Epidermal melanocyte (primary cell): ENCODE measurements at regions not wholly inside any gene's neighbourhood (a gene's known extent, or its start where the extent isn't known, plus 50 kb on each side); places are given as distances from the start of the nearest gene placed in this dataset.
"Not testable (repeated sequence)": the region's sequence is repeated elsewhere in the genome, so short reads cannot be mapped to it uniquely, and the experiment has no call there.

Source experiments
- DNase-seq: peaks from one replicate; pipeline ENCODE4 v3.0.0; 2011; ENCODE audit warnings: low spot score; ENCODE audit not compliant: insufficient read length

DNA sequence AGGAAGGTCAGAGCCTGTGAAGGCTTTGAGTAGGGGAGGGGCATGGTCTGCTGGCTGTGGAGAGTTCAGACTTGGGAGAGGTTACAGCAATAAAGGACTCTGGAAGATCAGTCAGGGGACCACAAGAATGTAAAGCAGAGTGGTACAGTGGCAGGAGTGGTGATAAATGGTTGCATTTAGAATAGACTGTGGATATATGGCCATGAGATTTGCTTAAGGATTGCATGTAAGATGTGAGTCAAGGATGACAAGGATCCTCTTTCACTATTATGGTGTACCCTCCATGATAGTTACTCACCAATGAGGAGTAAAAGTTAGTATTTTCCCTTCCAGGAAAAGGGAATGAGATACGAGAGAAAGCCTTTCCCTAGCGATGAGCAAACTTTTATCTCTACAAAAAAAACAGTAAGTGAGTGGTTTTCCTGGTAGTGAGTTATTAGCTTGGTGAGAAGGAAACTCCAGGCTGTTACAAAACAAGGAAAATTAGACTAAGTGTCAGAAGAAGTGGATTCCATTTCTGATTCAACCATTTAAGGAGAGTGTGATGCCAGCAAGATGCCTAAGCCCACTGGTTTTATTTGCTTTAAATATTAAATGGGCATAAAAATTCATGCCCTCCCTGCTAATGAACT, 818.0 kb upstream of the ACVR2A start:
- DNase-seq = no peak

DNA sequence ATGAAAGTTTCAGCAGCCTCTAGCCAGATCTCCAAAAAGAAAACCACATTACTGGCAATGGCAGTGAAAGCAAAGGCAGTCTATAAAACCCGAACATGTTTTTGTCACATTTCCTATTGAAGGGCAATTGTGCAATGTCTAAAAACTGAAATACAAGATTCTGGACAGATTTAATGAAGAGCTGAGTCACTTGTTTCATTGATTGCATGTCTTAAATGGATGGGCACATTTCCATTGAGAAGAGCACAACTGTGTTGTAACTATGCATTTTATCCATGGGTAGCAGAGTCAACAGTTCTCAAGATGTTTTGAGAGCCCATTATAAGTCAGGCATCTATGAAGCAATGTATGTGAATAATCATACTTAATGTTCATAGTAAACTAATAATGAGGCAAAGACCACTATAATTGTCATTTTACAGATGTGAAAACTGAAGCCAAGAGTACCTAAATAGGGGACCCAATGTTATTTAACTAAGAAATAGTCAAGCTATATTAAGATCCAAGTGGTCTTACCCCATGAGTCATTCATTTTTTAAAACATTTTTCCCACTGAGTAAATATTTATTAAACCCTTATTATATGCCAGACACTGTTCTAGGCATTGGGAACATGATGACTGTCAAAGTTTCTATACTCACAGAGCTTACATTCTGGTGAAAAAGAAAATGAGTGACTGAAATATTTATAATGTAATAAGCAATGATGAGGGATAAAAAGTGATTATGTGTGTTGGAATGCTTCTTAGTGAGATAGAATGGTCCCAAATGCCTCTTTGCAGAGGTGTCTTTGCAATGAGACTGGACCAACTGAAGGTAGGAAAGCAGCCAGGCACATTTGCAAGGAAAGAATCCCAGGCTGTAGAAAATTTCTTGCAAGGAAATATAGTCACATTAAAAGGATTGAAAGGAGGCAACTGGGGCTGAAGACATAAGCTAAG, 818.9 kb upstream of the ACVR2A start:
- no peak for DNase-seq

- DNase-seq = no peak
These were observed 825.5 kb upstream of the ACVR2A start for GRCh38 chr2:147019311-147019710.

DNA sequence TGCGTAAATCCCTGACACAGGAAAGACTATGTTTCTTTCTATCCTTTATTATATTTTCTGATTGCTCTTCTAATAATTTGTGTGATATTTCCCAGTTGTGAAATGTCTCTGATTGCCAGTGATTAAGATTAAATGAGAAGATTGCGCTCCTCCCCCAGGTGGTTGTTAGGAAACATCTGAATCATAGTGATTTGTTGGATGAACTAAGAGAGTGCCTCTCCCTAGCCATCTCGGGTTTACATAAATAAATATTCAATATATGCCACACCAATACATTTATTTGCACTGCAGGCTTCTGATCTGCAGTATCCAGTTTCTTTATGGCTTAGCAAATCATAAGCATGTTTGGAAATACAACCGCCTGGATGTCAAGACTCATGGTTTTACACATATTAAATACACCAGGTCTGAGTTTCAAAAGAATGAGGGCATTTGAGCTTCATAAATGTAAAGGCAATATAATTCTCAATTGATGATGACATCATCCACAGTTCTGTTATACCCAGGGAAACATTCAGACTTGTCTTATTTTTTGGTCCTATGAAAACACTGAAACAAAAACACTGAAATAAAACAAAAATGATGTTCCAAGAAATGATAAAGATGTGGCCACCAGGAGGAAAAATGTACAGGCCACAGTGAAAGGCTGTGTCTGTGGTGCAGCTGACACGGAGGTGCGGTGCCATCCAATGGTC, 826.7 kb upstream of the ACVR2A start:
- no peak for DNase-seq

GRCh38 chr2:147016181-147016580, 828.6 kb upstream of the ACVR2A start:
- DNase-seq = no peak

- DNase-seq = no peak
These were observed 829.2 kb upstream of the ACVR2A start for GRCh38 chr2:147015591-147015990.

DNA sequence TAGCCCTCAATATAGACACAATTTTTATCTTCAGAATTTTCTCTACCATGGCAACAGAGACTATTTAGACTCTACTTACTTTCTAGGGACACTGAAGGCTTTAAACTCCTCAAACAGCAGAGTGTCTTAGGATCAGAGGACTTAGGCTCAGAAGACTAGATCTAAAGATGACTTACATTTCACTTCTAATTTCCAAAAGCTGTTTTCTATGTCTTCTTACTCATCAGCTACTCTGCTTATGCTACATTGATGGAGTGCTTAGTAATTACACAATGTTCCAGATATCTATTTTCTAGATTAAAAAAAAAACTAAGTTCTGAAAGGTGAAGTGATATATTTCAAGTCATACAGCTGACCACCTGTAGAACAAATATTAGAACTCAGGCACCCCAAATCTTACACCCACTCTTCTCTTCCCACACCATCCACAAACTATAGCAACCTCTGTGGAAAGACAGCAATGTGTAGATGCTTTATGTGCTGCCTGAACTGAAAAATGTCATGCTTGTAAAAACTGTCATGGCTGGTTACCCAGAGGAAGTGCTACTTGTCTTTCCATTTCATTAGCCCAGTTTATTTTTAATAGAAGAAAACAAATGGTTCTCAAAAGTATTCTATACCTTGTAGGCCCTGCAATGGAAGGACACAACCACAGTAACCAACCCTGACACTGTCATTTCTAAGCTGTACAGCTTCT, 831.0 kb upstream of the ACVR2A start:
- no peak for DNase-seq

- no peak for DNase-seq
These were observed 836.3 kb upstream of the ACVR2A start for GRCh38 chr2:147008481-147008880.

GRCh38 chr2:147006736-147007141, 838.1 kb upstream of the ACVR2A start:
- DNase-seq = no peak

DNA sequence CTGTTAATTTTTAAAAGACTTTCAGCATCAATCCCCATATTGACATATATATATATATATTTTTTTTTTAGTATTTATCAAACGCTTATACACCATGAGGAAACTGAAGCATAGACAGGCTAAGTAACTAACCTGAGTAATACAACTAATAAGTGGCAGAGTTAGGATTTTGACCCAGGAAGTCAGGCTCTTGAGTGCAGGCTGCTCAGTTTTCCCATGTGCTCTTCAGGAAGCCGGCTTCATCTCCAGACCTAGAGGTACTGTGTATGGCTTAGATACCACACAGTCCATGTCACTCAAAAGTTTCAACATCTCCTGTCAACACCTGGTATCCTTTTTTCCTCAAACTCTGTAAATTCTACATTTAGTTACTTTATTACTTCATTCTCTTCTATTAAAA, 841.7 kb upstream of the ACVR2A start:
- no peak for DNase-seq

DNA sequence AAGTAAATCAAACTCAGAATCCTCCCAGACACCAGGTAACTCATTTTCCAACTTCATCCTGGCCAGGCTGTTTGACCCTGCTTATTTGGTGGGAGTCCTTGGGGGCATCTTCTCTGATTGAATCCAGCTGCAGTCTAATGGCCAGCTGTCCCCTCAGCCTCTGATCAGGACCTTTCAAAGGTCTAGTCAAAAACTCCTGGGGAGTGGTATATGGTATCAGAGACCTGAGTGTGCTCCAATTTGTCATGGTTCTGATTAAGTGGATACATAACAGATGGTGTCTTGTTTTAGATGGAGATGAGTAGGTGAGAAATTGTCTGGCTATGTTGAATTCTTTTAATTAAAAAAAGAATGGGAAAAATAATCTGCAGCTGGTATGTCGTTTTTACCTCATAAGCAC, 842.6 kb upstream of the ACVR2A start:
- no peak for DNase-seq

- DNase-seq = no peak
These were observed 843.8 kb upstream of the ACVR2A start for GRCh38 chr2:147001061-147001460.

- not testable (repeated sequence) for DNase-seq
These were observed 844.7 kb upstream of the ACVR2A start for GRCh38 chr2:147000151-147000550.

- no peak for DNase-seq
These were observed 846.9 kb upstream of the ACVR2A start for GRCh38 chr2:146997945-146998344.

DNA sequence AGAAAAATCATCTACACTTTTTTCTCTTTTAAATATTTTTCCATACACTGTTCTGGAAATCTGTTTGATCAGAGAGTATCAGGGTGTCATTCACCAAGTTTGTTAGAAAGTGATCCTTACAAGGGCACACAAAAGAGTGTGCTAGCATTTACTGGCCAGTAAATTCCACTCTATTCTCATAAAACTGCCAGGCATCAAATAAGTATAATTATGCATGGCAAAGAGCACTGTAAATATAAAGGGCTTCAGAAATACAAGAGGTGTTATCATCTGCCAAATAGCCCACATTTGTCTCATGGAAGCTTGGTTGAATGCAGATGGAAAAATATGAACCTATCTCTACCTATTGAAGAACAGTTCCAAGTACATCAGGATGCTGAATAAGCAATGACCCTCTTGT, 847.3 kb upstream of the ACVR2A start:
- no peak for DNase-seq

DNA sequence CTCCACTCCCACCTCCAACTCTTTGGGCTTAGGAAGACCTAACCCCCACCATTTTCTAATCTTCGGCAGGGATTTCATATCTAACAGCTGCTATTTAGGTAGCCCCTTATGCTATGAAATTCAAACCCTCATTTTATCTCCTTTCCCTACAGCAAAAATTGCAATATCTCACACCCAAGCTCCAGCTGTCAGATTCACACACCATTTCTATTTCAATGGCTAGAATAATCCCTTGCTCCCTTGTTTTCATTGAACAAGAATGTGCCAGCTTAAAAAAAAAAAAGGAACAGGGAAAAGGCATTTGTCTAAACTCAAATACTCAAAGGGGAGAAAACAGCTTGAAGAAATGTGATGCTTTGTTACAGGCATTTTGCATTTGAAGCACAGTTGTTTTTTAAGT, 850.6 kb upstream of the ACVR2A start:
- DNase-seq = no peak

GRCh38 chr2:146992466-146992865, 852.4 kb upstream of the ACVR2A start:
- no peak for DNase-seq

DNA sequence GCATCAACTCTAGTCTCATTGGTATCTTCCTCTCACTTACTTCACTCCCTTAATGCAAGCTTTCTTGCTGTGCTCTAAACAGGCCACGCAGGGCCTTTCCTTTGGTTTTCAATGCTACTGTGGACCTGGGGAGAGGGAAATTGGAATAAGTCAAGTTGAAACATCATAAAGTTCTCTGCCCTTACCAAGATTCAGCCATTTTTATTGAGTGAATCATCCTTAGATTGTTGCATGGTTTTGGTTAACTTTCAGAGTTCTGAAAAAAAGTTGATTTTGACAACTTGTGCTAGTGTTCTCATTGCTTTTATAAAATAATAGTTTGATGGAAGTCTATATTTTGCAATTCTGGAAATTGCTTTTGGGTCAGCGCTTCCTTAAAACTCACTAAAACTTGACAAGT, 852.8 kb upstream of the ACVR2A start:
- DNase-seq = no peak

DNA sequence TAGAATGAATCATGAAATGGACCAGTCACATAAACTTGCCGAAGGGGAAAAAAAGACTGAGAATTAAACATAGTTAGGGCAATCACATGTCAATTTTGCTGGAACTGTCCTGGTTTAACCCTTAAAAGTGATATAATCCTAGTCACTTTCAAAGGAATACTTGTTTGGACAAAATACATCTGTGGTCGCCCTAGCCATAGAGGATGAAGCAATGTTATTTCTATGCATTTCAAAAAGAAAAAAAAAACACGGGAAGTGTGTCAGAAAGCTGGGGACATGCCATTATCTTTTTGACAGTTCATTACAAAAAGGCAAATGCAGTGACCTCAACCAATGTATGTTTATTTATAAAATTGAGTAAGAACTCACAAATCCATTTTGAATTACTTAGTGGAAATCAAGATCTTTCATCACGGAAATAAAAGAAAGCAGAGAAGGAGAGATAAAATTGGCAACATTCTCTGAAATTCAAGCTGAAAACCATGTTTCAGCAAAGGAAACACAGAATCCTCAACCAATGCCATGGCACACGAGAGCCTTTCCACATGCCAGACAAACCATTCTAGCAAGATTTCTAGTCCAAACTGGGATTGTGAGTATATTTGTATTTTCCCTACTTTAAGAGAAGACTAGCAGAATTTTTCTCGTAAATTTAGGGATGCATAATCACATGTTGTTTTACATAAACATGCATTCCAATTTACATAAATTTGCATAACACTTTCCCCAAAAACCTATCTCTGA, 854.3 kb upstream of the ACVR2A start:
- no peak for DNase-seq

- DNase-seq = no peak
These were observed 855.1 kb upstream of the ACVR2A start for GRCh38 chr2:146989741-146990140.

DNA sequence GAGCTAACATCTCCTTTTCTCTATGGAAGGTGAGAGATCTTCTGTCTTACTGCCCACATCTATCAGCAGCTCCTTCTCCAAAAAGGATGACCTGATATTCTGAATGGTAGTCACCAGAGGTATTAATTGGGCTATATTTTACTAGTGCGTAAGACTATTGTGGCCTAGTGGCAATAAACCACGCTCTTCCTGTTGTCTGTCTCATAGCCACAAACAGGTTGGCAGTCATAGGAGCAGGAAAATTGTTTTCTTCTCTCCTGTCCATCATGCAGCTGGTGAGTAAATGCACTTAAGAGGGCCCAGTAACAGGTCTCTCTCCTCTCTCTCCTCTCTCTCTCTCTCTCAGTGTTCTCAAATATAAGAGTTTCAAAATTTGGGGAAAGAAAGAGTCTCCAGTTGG, 856.8 kb upstream of the ACVR2A start:
- DNase-seq = no peak
